Brain microvascular endothelial cell (primary cell): ENCODE measurements at regions not wholly inside any gene's neighbourhood (a gene's known extent, or its start where the extent isn't known, plus 50 kb on each side); places are given as distances from the start of the nearest gene placed in this dataset.

Experiments used
- DNase-seq: peaks from one replicate; pipeline ENCODE4 v3.0.0-alpha.2; 2020
- H3K27ac ChIP-seq: fragments of 250-450 bp; sonication (Bioruptor Pico); 2 replicates; pipeline ENCODE4 v1.5.1; 2020; ENCODE audit warnings: mild to moderate bottlenecking, moderate library complexity
- H3K27me3 ChIP-seq: fragments of 250-450 bp; sonication (Bioruptor Pico); replicated peaks from 2 replicates; pipeline ENCODE4 v1.5.1; 2020; ENCODE audit warnings: mild to moderate bottlenecking
- H3K36me3 ChIP-seq: fragments of 250-450 bp; sonication (Bioruptor Pico); replicated peaks from 2 replicates; pipeline ENCODE4 v1.5.1; 2020; ENCODE audit warnings: mild to moderate bottlenecking
- H3K4me3 ChIP-seq: 2 replicates; pipeline ENCODE4 v1.5.1; 2011; ENCODE audit warnings: low read depth, mild to moderate bottlenecking, control low read depth, low read length, moderate library complexity
- in situ Hi-C: cut with HindIII; loops from 2 replicates; pipeline ENCODE4 v1.10.0; 2017; ENCODE audit warnings: low sequenced_read_pairs, low pct_ligation_motif_present
- TF ChIP-seq, protein P1 (sequence below): IDR thresholded peaks from 2 replicates; pipeline ENCODE4 v1.5.1; 2011; ENCODE audit warnings: low read depth, mild to moderate bottlenecking, moderate library complexity, low read length, control low read depth, inconsistent platforms; ENCODE audit errors: missing control alignments

DNA sequence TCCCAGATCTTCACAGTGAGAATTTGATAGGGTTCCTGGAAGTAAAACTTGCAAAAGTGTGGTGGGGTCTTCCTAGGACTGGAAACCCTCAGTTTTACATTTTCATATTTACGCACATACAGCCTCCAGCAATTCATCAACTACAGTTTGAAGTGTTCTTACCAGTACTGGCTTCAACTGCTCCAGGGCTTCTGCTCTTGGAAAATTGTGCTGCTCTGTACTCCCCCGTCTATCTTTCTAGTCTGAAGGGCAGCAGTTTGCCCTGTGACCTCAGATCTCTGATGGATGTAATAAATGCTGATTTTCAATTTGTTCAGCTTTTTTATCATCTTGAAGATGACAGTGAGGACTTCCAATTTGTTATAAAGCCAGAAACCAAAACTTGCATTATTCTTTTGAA is 458.9 kb upstream of the FSTL5 start:
- no peak for DNase-seq
- H3K36me3 ChIP-seq, result no peaks in the 10 kb centered on the region
- no peaks in the 10 kb centered on the region for H3K27me3 ChIP-seq
- no peak overlapping the region for H3K27ac ChIP-seq
- TF ChIP-seq, protein P1, sequence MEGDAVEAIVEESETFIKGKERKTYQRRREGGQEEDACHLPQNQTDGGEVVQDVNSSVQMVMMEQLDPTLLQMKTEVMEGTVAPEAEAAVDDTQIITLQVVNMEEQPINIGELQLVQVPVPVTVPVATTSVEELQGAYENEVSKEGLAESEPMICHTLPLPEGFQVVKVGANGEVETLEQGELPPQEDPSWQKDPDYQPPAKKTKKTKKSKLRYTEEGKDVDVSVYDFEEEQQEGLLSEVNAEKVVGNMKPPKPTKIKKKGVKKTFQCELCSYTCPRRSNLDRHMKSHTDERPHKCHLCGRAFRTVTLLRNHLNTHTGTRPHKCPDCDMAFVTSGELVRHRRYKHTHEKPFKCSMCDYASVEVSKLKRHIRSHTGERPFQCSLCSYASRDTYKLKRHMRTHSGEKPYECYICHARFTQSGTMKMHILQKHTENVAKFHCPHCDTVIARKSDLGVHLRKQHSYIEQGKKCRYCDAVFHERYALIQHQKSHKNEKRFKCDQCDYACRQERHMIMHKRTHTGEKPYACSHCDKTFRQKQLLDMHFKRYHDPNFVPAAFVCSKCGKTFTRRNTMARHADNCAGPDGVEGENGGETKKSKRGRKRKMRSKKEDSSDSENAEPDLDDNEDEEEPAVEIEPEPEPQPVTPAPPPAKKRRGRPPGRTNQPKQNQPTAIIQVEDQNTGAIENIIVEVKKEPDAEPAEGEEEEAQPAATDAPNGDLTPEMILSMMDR, result no peak
- no peak overlapping the region for H3K4me3 ChIP-seq
- in situ Hi-C loops, result no loop called here

- no peak for DNase-seq
- Histone ChIP-seq H3K36me3 (no peaks in the 10 kb centered on the region), H3K27ac (no peak overlapping the region), H3K27me3 (no peaks in the 10 kb centered on the region), H3K4me3 (no peak overlapping the region)
- in situ Hi-C loops, result no loop called here
- TF ChIP-seq, protein P1, result no peak
Measured at GRCh38 chr4:162610116-162610515, 446.3 kb upstream of the FSTL5 start.

GRCh38 chr4:162586266-162586665 is 422.5 kb upstream of the FSTL5 start:
- H3K27ac ChIP-seq, result no peak overlapping the region
- TF ChIP-seq, protein P1, result no peak
- no peak for DNase-seq

GRCh38 chr4:162582180-162582579 is 418.4 kb upstream of the FSTL5 start:
- in situ Hi-C loops, result no loop called here
- H3K4me3 ChIP-seq, result no peak overlapping the region

More at GRCh38 chr4:162586266-162586665, 422.5 kb upstream of the FSTL5 start:
- H3K27me3 ChIP-seq, result no peaks in the 10 kb centered on the region
- in situ Hi-C loops, result no loop called here
- no peaks in the 10 kb centered on the region for H3K36me3 ChIP-seq
- no peak overlapping the region for H3K4me3 ChIP-seq

DNA sequence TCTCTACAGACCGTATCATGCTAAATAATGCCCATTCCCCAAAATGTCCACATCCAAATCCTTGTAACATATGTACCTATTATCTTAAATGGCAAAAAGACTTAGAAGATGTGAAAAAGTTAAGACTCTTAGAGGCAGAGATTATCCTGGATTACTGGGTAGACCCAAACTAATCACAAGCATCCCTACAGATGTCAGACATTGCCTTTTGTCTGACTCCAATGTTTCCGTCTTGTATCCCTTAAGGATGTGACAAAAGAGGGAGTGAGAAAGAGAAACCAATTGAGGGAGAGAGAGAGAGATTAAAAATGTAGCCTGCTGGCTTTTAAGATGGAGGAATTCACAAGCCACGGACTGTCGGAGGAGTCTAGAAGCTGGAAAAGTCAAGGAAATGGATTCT is 401.9 kb upstream of the FSTL5 start:
- Histone ChIP-seq H3K27ac (no peak overlapping the region), H3K27me3 (no peaks in the 10 kb centered on the region), H3K4me3 (no peak overlapping the region), H3K36me3 (no peaks in the 10 kb centered on the region)
- no peak for DNase-seq
- TF ChIP-seq, protein P1, result no peak
- in situ Hi-C loops, result no loop called here

More at GRCh38 chr4:162582180-162582579, 418.4 kb upstream of the FSTL5 start:
- no peaks in the 10 kb centered on the region for H3K27me3 ChIP-seq
- DNase-seq, result no peak
- TF ChIP-seq, protein P1, result no peak
- no peak overlapping the region for H3K27ac ChIP-seq
- no peaks in the 10 kb centered on the region for H3K36me3 ChIP-seq

DNA sequence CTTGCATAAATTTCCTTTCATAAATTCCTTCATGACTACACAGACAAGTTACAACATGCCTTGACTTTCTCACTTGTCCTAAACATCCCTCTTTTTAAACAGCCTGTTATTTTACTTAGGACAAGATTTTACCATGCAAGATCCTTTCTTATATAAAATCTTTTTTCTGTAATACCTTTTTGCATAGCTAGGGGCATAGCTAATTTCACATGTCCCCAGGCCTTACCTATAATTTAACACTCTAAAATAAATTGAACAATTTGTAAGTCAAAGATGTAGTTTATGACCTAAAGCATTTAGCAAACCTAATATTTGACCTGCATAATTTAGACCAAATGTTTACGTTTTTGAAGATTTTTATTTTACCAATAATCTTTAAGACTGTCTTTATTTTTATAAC is 396.3 kb upstream of the FSTL5 start:
- in situ Hi-C loops, result no loop called here
- Histone ChIP-seq H3K36me3 (no peaks in the 10 kb centered on the region), H3K27ac (no peak overlapping the region), H3K4me3 (no peak overlapping the region), H3K27me3 (no peaks in the 10 kb centered on the region)
- no peak for DNase-seq
- TF ChIP-seq, protein P1, result no peak
